T-helper 2 cell treated with Interferon-gamma antibody and Interleukin-4, amounts not matched to agents 5 μg/mL and 100 μg/mL, for 36 hours (primary cell): ENCODE measurements at regions not wholly inside any gene's neighbourhood (a gene's known extent, or its start where the extent isn't known, plus 50 kb on each side); places are given as distances from the start of the nearest gene placed in this dataset.
"Not testable (repeated sequence)": the region's sequence is repeated elsewhere in the genome, so short reads cannot be mapped to it uniquely, and the experiment has no call there.

Experiments
- DNase-seq: peaks from one replicate; pipeline ENCODE4 v3.0.0; 2021; ENCODE audit warnings: low spot score
- H3K27ac Mint-ChIP-seq: one replicate; pipeline ENCODE4 v1.8.0; 2021; ENCODE audit warnings: mild to moderate bottlenecking, mixed read lengths
- H3K27me3 Mint-ChIP-seq: one replicate; pipeline ENCODE4 v1.8.0; 2021; ENCODE audit warnings: low read depth, mixed read lengths
- H3K36me3 Mint-ChIP-seq: one replicate; pipeline ENCODE4 v1.8.0; 2021; ENCODE audit warnings: low read depth, mixed read lengths
- H3K4me1 Mint-ChIP-seq: one replicate; pipeline ENCODE4 v1.8.0; 2021; ENCODE audit warnings: low read depth, mixed read lengths
- H3K4me3 Mint-ChIP-seq: one replicate; pipeline ENCODE4 v1.8.0; 2022; ENCODE audit warnings: mild to moderate bottlenecking, moderate library complexity, mixed read lengths
- H3K9me3 Mint-ChIP-seq: one replicate; pipeline ENCODE4 v1.8.0; 2021; ENCODE audit warnings: mixed read lengths

GRCh38 chr12:65720136-65721130 lies 103.8 kb upstream of the HMGA2 start:
- no peak for DNase-seq
- no peak overlapping the region for H3K4me3 Mint-ChIP-seq
- H3K36me3 Mint-ChIP-seq = no peaks in the 10 kb centered on the region
- H3K27me3 Mint-ChIP-seq = peaks cover 28% of the 10 kb centered on the region
- no peaks in the 10 kb centered on the region for H3K9me3 Mint-ChIP-seq
- H3K4me1 Mint-ChIP-seq = no peaks in the 10 kb centered on the region
- no peak overlapping the region for H3K27ac Mint-ChIP-seq

- Mint-ChIP-seq H3K4me3 (no peak overlapping the region), H3K9me3 (no peaks in the 10 kb centered on the region), H3K36me3 (no peaks in the 10 kb centered on the region), H3K4me1 (no peaks in the 10 kb centered on the region), H3K27me3 (peaks cover 35% of the 10 kb centered on the region), H3K27ac (no peak overlapping the region)
- no peak for DNase-seq
Observed at GRCh38 chr12:65721541-65722190, 102.6 kb upstream of the HMGA2 start.

GRCh38 chr12:65725376-65725775 lies 98.9 kb upstream of the HMGA2 start:
- no peak for DNase-seq
- H3K27me3 Mint-ChIP-seq = peaks cover 59% of the 10 kb centered on the region
- no peaks in the 10 kb centered on the region for H3K36me3 Mint-ChIP-seq
- H3K27ac Mint-ChIP-seq = no peak overlapping the region
- H3K9me3 Mint-ChIP-seq = no peaks in the 10 kb centered on the region
- H3K4me3 Mint-ChIP-seq = no peak overlapping the region
- peaks cover 2% of the 10 kb centered on the region for H3K4me1 Mint-ChIP-seq

GRCh38 chr12:65728455-65728847 lies 95.8 kb upstream of the HMGA2 start:
- no peak overlapping the region for H3K27ac Mint-ChIP-seq
- no peaks in the 10 kb centered on the region for H3K36me3 Mint-ChIP-seq
- peaks cover 2% of the 10 kb centered on the region for H3K4me1 Mint-ChIP-seq
- H3K9me3 Mint-ChIP-seq = no peaks in the 10 kb centered on the region
- H3K4me3 Mint-ChIP-seq = no peak overlapping the region
- peaks cover 61% of the 10 kb centered on the region for H3K27me3 Mint-ChIP-seq
- DNase-seq = no peak

GRCh38 chr12:65728848-65729793 lies 95.2 kb upstream of the HMGA2 start:
- no peak overlapping the region for H3K27ac Mint-ChIP-seq
- no peak overlapping the region for H3K4me3 Mint-ChIP-seq
- no peaks in the 10 kb centered on the region for H3K9me3 Mint-ChIP-seq
- DNase-seq = no peak
- peaks cover 60% of the 10 kb centered on the region for H3K27me3 Mint-ChIP-seq
- H3K4me1 Mint-ChIP-seq = peaks cover 2% of the 10 kb centered on the region
- H3K36me3 Mint-ChIP-seq = no peaks in the 10 kb centered on the region

GRCh38 chr12:65731771-65732170 lies 92.5 kb upstream of the HMGA2 start:
- peaks cover 69% of the 10 kb centered on the region for H3K27me3 Mint-ChIP-seq

GRCh38 chr12:65733643-65734042 lies 90.6 kb upstream of the HMGA2 start:
- not testable (repeated sequence) for DNase-seq, H3K4me1 Mint-ChIP-seq, H3K27ac Mint-ChIP-seq, H3K4me3 Mint-ChIP-seq, H3K36me3 Mint-ChIP-seq, H3K9me3 Mint-ChIP-seq
- H3K27me3 Mint-ChIP-seq = peaks cover 58% of the 10 kb centered on the region

More at GRCh38 chr12:65731771-65732170, 92.5 kb upstream of the HMGA2 start:
- Mint-ChIP-seq H3K27ac (no peak overlapping the region), H3K36me3 (no peaks in the 10 kb centered on the region), H3K4me3 (no peak overlapping the region), H3K4me1 (peaks cover 2% of the 10 kb centered on the region), H3K9me3 (no peaks in the 10 kb centered on the region)
- DNase-seq = no peak

GRCh38 chr12:65734226-65734625 lies 90.1 kb upstream of the HMGA2 start:
- H3K4me1 Mint-ChIP-seq = no peaks in the 10 kb centered on the region
- no peak overlapping the region for H3K27ac Mint-ChIP-seq
- H3K4me3 Mint-ChIP-seq = no peak overlapping the region
- no peaks in the 10 kb centered on the region for H3K9me3 Mint-ChIP-seq
- H3K27me3 Mint-ChIP-seq = peaks cover 56% of the 10 kb centered on the region
- no peak for DNase-seq
- no peaks in the 10 kb centered on the region for H3K36me3 Mint-ChIP-seq

GRCh38 chr12:65739606-65740005 lies 84.7 kb upstream of the HMGA2 start:
- DNase-seq = no peak
- H3K4me3 Mint-ChIP-seq = no peak overlapping the region
- H3K9me3 Mint-ChIP-seq = no peaks in the 10 kb centered on the region

GRCh38 chr12:65740506-65740872 lies 83.8 kb upstream of the HMGA2 start:
- H3K27me3 Mint-ChIP-seq = peaks cover 35% of the 10 kb centered on the region
- no peak for DNase-seq
- peaks cover 2% of the 10 kb centered on the region for H3K36me3 Mint-ChIP-seq
- no peaks in the 10 kb centered on the region for H3K9me3 Mint-ChIP-seq
- peaks cover 9% of the 10 kb centered on the region for H3K4me1 Mint-ChIP-seq
- H3K4me3 Mint-ChIP-seq = peak overlapping the region; percentile 76
- H3K27ac Mint-ChIP-seq = peak overlapping the region; percentile 78

More at GRCh38 chr12:65739606-65740005, 84.7 kb upstream of the HMGA2 start:
- peaks cover 2% of the 10 kb centered on the region for H3K36me3 Mint-ChIP-seq
- peaks cover 9% of the 10 kb centered on the region for H3K4me1 Mint-ChIP-seq
- peaks cover 33% of the 10 kb centered on the region for H3K27me3 Mint-ChIP-seq
- no peak overlapping the region for H3K27ac Mint-ChIP-seq

- peaks cover 2% of the 10 kb centered on the region for H3K36me3 Mint-ChIP-seq
Observed at GRCh38 chr12:65740873-65741600, 83.2 kb upstream of the HMGA2 start.

GRCh38 chr12:65741656-65742017 lies 82.6 kb upstream of the HMGA2 start:
- DNase-seq = no peak

More at GRCh38 chr12:65740873-65741600, 83.2 kb upstream of the HMGA2 start:
- peak overlapping the region; percentile 78 for H3K27ac Mint-ChIP-seq
- H3K9me3 Mint-ChIP-seq = no peaks in the 10 kb centered on the region
- H3K4me3 Mint-ChIP-seq = peak overlapping the region; percentile 76
- peaks cover 9% of the 10 kb centered on the region for H3K4me1 Mint-ChIP-seq
- DNase-seq = peak; percentile 72
- H3K27me3 Mint-ChIP-seq = peaks cover 32% of the 10 kb centered on the region

More at GRCh38 chr12:65741656-65742017, 82.6 kb upstream of the HMGA2 start:
- no peak overlapping the region for H3K27ac Mint-ChIP-seq
- H3K4me1 Mint-ChIP-seq = peaks cover 9% of the 10 kb centered on the region
- peaks cover 33% of the 10 kb centered on the region for H3K27me3 Mint-ChIP-seq
- peak overlapping the region; percentile 82 for H3K4me3 Mint-ChIP-seq
- peaks cover 2% of the 10 kb centered on the region for H3K36me3 Mint-ChIP-seq
- no peaks in the 10 kb centered on the region for H3K9me3 Mint-ChIP-seq
